Stomach (tissue), 4 donors: ENCODE measurements at regions not wholly inside any gene's neighbourhood (a gene's known extent, or its start where the extent isn't known, plus 50 kb on each side); places are given as distances from the start of the nearest gene placed in this dataset.

Experiments used
- POLR2AphosphoS5 ChIP-seq, 3 donors: sonication (generic); formaldehyde crosslinking; IDR thresholded peaks; one replicate each; pipeline ENCODE4 v1.6.1; 2016; ENCODE audit warnings: antibody characterized with exemption in 3 of 3
- TF ChIP-seq, protein P1 (sequence below), 7 experiments: fragments of 450-650 bp in 4 of 7; fragments of 200-600 bp in 3 of 7; sonication (generic) in 3 of 7; IDR thresholded peaks; one replicate each; pipeline ENCODE4 v1.5.1; 2016 to 2019; ENCODE audit warnings: antibody characterized with exemption in 7 of 7, control low read depth in 2 of 7, mild to moderate bottlenecking in 1 of 7

GRCh38 chr19:30757837-30758617, 385.8 kb downstream of the ZNF536 start:
- TF ChIP-seq, protein P1, sequence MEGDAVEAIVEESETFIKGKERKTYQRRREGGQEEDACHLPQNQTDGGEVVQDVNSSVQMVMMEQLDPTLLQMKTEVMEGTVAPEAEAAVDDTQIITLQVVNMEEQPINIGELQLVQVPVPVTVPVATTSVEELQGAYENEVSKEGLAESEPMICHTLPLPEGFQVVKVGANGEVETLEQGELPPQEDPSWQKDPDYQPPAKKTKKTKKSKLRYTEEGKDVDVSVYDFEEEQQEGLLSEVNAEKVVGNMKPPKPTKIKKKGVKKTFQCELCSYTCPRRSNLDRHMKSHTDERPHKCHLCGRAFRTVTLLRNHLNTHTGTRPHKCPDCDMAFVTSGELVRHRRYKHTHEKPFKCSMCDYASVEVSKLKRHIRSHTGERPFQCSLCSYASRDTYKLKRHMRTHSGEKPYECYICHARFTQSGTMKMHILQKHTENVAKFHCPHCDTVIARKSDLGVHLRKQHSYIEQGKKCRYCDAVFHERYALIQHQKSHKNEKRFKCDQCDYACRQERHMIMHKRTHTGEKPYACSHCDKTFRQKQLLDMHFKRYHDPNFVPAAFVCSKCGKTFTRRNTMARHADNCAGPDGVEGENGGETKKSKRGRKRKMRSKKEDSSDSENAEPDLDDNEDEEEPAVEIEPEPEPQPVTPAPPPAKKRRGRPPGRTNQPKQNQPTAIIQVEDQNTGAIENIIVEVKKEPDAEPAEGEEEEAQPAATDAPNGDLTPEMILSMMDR (IDR thresholded peaks at IDR 0.05), result no peak
- no peak for TF ChIP-seq POLR2AphosphoS5 (IDR thresholded peaks at IDR 0.05)
